Right ventricle myocardium inferior (tissue), 1 donor: ENCODE measurements at regions not wholly inside any gene's neighbourhood (a gene's known extent, or its start where the extent isn't known, plus 50 kb on each side); places are given as distances from the start of the nearest gene placed in this dataset.
A peak's percentile ranks its signal among the peaks of the same experiment; 100 is the strongest.

Experiments used
- ATAC-seq: fragments of 200-7000 bp; cut with Tn5 transposase; one replicate; pipeline ENCODE4 v1.9.1; 2020; ENCODE audit warnings: mild to moderate bottlenecking, moderate library complexity
- DNase-seq: peaks from one replicate; pipeline ENCODE4 v3.0.0; 2021; ENCODE audit errors: missing footprints
- intact Hi-C: fragments of 100-400 bp; cut with DNase I; formaldehyde crosslinking; loops from one replicate; pipeline ENCODE4 v1.11.0; 2022
- donor health status: DM: no; HTN: yes; CAD: no; lungs with severe emphysema.

DNA sequence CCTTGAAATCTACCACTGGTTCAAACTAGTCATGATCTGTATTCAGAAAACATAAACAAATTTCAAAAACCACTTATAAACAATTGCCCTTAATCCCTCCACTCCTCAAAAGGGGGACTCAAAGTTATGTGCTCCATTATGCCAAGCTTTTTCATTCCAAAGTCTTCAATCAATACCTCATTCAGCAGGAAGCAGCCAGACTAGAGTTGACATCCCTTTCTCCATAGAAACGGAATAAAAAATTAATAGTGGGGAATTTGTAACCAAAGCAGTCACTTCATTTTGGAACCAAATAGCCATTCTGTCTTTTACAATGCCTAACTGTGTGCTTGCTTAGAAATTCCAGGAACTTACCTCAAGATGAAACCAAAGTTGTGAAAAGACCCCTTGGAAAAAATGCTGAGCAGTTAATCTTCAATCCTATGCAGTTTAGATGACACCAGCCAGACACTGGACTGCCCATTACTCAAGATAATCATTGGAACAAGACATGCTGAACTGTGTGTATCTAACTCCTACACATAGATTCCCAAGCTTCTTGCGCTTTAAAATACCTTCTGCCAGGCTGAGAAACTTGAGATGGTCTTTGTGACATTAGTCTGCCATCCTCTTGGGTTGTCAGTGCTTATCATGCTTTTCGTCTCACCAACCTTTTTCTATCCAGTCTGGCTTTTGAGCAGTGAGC lies 406.2 kb downstream of the PLOD2 start:
- DNase-seq, result no peak
- intact Hi-C loops, result no loop called here
- no peak for ATAC-seq

GRCh38 chr3:145760036-145760435 lies 400.9 kb downstream of the PLOD2 start:
- ATAC-seq (no peak), DNase-seq (no peak)
- intact Hi-C loops, result no loop called here

DNA sequence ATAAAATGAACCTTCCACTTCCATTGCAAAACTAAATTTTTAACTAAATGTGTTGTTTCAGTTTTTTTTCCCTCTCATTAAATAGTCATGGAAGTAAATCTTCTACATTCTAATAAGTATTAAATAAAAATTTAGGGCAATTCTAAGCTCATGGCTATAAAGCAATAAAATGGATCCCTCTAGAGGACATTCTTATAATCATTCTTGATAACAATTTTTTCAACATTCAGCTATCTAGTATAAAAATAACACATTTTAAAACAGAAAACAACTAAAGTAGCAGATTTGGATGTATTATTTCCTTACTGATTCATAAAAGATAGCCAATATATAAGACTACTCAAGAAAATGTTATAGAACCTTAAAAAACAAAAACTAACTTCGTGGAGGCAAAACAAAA lies 393.1 kb downstream of the PLOD2 start:
- DNase-seq (no peak), ATAC-seq (no peak)
- intact Hi-C loops, result no loop called here

- ATAC-seq (no peak), DNase-seq (no peak)
- intact Hi-C loops, result no loop called here
These were observed 384.1 kb downstream of the PLOD2 start for GRCh38 chr3:145776782-145777408.

- DNase-seq, result no peak
- ATAC-seq, result no peak
- intact Hi-C loops, result no loop called here
These were observed 380.7 kb downstream of the PLOD2 start for GRCh38 chr3:145780301-145780700.

DNA sequence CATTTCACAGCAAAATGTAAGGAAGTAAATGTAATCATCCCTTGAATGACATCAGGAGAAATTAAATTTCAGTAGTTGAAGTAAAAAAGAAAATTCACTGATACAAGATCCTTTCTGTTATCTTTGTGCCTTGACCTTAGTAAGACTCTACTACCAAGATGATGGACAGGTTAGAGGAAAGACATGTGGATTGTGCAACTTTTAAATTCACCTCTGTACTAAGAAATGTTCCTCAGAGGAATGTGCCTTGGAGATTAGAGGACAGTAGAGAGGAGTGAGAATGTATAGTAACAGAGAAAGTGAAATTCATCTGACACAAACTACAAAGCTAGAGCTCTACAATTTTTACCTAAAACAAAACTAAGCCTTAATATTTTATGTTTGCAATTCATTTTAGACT lies 375.3 kb downstream of the PLOD2 start:
- DNase-seq (no peak), ATAC-seq (no peak)
- intact Hi-C loops, result no loop called here

DNA sequence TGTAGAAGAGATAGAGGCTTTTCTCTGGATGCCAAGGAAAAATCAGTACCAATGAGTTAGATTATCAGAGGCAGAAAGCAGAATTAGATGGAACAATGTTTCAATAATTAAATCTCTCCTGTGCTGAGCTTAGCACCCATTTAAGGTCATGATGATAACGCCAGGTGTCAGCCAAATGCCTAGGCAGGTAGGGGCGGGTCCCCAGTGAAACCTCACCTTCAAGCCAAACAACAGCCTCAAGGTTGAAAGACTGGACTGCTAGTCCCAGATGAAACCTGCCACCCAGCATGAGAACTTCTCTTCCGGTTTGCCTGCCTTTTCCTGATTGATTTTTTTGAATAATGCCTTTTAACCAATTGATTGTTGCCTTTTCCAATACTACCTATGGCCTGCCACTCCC lies 363.0 kb downstream of the PLOD2 start:
- ATAC-seq, result no peak
- intact Hi-C loops, result no loop called here
- DNase-seq, result no peak

DNA sequence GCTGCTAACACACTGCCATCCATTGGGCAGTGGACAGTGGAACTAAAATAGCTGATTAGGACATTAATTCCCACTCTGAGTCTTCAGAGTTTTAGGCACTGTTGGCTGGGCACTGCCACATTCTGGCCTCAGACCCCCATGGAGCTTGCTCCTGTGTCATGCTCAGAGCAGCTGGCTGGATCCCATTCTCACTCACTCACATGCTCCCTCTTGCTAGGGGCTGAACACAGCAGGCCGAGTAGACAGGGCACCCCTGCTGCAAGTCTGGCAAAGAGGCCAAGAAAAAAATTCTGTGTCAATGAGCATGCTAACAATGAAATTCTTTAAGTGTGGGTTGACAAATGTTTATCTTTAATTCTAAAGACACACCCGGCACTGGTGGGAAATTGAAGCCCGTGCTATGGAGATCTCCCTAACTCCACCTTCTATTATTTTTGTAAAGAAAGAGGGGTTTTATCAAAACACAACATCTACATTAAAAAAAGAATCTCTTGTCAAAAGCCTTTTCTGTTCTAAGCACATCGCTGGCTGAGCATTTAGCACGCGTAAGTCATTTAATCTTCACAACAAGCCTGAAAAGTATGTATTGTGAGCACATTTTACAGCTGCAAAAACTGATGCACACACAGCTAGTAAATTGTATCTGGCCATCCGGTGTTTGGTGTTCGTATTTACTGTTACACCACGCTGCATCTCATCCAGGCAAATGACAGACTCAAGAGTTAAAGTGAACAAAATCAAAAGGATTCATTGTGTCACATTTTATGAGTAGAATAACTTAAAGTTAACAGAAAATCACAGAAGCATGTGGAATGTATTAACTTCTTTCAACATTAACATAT lies 362.1 kb downstream of the PLOD2 start:
- no peak for ATAC-seq
- no peak for DNase-seq
- intact Hi-C loops, result no loop called here

DNA sequence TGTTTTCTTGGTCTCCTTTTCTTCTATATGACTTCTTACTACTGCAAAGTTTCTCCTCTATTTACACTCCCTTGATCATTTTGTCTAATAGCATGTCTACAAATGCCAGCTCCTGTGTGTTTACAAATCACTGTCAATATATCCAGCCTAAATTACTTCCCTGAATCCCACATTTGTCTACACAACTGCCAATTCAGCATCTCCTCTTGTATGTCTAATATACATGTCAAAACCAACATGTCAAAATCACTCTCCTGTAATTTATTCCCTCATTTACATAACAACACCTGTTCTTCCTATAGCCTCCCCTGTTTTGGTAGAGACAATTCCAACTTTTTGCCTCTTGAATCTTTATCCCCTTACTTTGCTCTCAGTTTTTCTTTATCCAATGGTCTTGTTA lies 359.3 kb downstream of the PLOD2 start:
- intact Hi-C loops, result no loop called here
- DNase-seq (no peak), ATAC-seq (no peak)

DNA sequence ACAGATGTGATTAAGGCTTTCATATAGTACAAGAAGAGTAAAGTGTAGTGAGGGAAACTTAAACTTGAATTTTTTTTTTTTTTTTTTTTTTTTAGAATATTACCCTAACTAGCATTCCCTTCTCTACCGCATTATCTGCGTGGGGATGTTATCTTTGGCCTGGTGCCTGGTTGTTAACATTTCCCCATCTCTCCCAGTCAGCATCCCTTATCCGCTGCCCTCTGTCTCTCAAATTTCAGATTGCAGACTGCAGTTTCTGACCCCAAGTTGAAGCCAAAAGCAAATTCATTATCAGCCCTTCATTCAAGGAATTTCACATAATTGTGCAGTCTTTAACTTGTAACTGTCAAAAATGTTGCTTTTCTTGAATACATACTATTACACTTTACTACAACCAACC lies 353.0 kb downstream of the PLOD2 start:
- no peak for DNase-seq
- intact Hi-C loops, result no loop called here
- ATAC-seq, result peak; percentile 63

GRCh38 chr3:145812391-145812790 lies 348.6 kb downstream of the PLOD2 start:
- ATAC-seq, result no peak

DNA sequence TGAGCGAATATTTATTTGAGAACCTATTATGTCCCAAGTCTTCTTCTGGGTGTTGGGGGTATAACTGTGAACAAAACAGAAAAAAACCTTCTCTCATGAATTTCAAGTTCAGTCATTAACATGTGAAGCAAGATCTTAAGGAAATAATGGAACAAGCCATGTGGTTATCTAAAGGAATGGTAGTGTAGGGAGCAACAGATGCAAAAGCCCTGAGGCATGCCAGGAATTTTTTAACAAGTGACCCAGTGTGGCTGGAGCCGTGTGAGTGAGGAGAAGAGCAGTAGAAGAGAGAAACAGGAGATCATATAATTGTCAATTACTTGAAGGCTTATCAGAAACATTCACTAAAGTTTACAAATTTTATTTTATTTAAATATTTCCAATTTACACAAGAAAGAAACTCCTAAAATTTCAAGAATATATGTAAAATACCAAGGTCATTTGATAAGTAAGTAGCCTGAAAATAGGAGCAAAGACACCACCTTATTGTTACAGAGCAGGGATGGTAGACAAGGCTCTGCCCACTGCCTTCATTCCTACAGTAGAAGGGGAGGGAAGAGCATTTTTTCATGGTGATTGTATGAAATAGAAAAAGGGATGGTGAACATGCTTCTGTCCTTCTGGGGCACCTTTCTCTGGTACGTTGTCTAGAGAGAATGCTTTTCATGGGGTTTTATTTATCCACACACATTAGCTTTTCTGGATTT lies 345.1 kb downstream of the PLOD2 start:
- intact Hi-C loops, result no loop called here
- DNase-seq (no peak), ATAC-seq (no peak)

More at GRCh38 chr3:145812391-145812790, 348.6 kb downstream of the PLOD2 start:
- no peak for DNase-seq
- intact Hi-C loops, result no loop called here

- ATAC-seq (no peak), DNase-seq (no peak)
- intact Hi-C loops, result no loop called here
These were observed 343.0 kb downstream of the PLOD2 start for GRCh38 chr3:145817870-145818483.

- ATAC-seq (no peak), DNase-seq (no peak)
- intact Hi-C loops, result no loop called here
These were observed 340.8 kb downstream of the PLOD2 start for GRCh38 chr3:145820170-145820569.

DNA sequence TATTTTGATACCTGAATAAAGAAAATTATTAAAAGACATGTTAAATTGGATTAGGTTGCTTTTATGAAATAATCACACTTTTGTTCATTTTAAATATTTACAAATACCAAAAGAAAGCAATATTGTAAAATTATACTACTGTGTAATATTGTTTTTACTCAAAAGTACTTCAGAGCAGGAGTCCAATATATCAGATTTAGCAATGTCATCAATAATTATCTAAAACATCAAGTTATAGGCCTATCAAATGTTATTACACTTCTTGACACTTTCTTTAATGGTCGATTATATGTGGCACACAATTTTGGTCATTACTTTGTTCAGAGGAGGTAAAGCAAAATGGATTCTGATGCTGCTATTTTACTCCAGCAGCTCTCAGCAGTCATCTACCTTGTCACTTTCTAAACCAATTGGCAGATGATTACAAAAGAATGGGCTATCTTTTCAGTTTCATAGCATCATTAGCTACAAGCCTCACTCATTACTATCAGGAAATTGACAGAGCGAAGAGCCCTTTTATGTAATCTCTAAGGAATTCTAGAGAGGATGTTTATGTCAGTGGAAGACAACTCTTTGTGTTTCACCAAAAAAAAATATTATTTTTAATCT lies 318.6 kb downstream of the PLOD2 start:
- no peak for ATAC-seq
- intact Hi-C loops, result no loop called here
- DNase-seq, result no peak

- intact Hi-C loops, result no loop called here
- no peak for ATAC-seq
- no peak for DNase-seq
These were observed 317.4 kb downstream of the PLOD2 start for GRCh38 chr3:145843561-145843960.

GRCh38 chr3:145849115-145849514 lies 311.9 kb downstream of the PLOD2 start:
- ATAC-seq, result no peak
- DNase-seq, result no peak
- intact Hi-C loops, result no loop called here

DNA sequence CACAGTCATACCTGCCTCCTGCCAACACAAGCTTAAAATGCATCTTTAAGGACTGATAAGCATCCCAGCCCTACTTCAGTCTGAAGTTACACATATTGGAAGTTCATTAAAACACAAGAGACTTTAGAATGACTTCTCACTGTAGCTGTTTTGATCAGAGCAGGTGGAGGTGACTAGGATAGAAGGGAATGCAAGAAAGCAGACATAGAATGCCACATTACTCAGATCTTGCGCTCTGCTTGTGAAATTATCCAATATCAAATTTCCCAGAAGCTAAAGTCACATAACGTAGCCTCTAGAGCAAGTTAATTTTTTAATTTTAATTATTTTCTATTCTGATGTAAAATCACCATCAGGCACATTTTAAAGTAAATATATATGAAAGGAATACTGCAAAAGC lies 306.5 kb downstream of the PLOD2 start:
- ATAC-seq (no peak), DNase-seq (no peak)
- intact Hi-C loops, result no loop called here

DNA sequence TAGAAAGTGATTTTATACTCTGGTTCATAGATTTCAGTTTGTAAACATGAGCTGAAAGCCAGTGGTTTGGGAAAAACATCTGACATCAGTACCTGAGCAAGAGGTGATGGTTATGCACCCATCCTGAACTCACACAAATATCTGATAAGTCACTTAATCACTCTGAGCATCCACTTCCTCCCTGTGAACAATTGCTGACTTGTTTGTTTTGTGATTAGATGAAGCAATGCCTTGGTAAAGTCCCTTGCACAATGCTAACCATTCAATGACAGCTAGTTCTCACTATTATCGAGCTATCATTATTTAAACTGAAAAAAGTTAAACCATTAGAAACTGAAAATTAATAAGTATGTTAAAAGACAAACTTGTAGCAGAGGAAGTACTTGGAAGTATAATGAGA lies 303.0 kb downstream of the PLOD2 start:
- DNase-seq (no peak), ATAC-seq (no peak)
- intact Hi-C loops, result no loop called here
